ENCODE measurements at regions not wholly inside any gene's neighbourhood (a gene's known extent, or its start where the extent isn't known, plus 50 kb on each side); places are given as distances from the start of the nearest gene placed in this dataset.
"Not testable (repeated sequence)": the region's sequence is repeated elsewhere in the genome, so short reads cannot be mapped to it uniquely, and the experiment has no call there.

- no peak for DNase-seq (ENCODE audit: low read depth)
Observed at GRCh38 chr9:32180597-32180996, 203.8 kb upstream of the ACO1 start.

GRCh38 chr9:32200241-32200640 is 184.2 kb upstream of the ACO1 start:
- DNase-seq (ENCODE audit: low read depth), result no peak

GRCh38 chr9:32200896-32201295 is 183.5 kb upstream of the ACO1 start:
- DNase-seq (ENCODE audit: low read depth), result no peak

GRCh38 chr9:32209164-32209563 is 175.3 kb upstream of the ACO1 start:
- DNase-seq (ENCODE audit: low read depth), result not testable (repeated sequence)

- DNase-seq (ENCODE audit: low read depth), result no peak
Observed at GRCh38 chr9:32218100-32218767, 166.2 kb upstream of the ACO1 start.

- no peak for DNase-seq (ENCODE audit: low read depth)
Observed at GRCh38 chr9:32220750-32221149, 163.7 kb upstream of the ACO1 start.

- no peak for DNase-seq (ENCODE audit: low read depth)
Observed at GRCh38 chr9:32234451-32234850, 150.0 kb upstream of the ACO1 start.

- DNase-seq (ENCODE audit: low read depth), result no peak
Observed at GRCh38 chr9:32247168-32247567, 137.3 kb upstream of the ACO1 start.

GRCh38 chr9:32248189-32248712 is 136.2 kb upstream of the ACO1 start:
- no peak for DNase-seq (ENCODE audit: low read depth)

- DNase-seq (ENCODE audit: low read depth), result peak; percentile 19
Observed at GRCh38 chr9:32251539-32251938, 132.9 kb upstream of the ACO1 start.

GRCh38 chr9:32253731-32254130 is 130.7 kb upstream of the ACO1 start:
- no peak for DNase-seq (ENCODE audit: low read depth)

- DNase-seq (ENCODE audit: low read depth), result no peak
Observed at GRCh38 chr9:32255026-32255425, 129.4 kb upstream of the ACO1 start.

GRCh38 chr9:32258482-32258881 is 126.0 kb upstream of the ACO1 start:
- no peak for DNase-seq (ENCODE audit: low read depth)

- no peak for DNase-seq (ENCODE audit: low read depth)
Observed at GRCh38 chr9:32260151-32260862, 124.1 kb upstream of the ACO1 start.

- DNase-seq (ENCODE audit: low read depth), result no peak
Observed at GRCh38 chr9:32264170-32264864, 120.1 kb upstream of the ACO1 start.

GRCh38 chr9:32265037-32265436 is 119.4 kb upstream of the ACO1 start:
- DNase-seq (ENCODE audit: low read depth), result no peak

GRCh38 chr9:32278991-32279390 is 105.5 kb upstream of the ACO1 start:
- no peak for DNase-seq (ENCODE audit: low read depth)

- DNase-seq (ENCODE audit: low read depth), result no peak
Observed at GRCh38 chr9:32289756-32290155, 94.7 kb upstream of the ACO1 start.

GRCh38 chr9:32291370-32291769 is 93.1 kb upstream of the ACO1 start:
- DNase-seq (ENCODE audit: low read depth), result no peak

- DNase-seq (ENCODE audit: low read depth), result no peak
Observed at GRCh38 chr9:32292611-32293010, 91.8 kb upstream of the ACO1 start.

- no peak for DNase-seq (ENCODE audit: low read depth)
Observed at GRCh38 chr9:32293091-32293490, 91.4 kb upstream of the ACO1 start.

- no peak for DNase-seq (ENCODE audit: low read depth)
Observed at GRCh38 chr9:32294106-32294505, 90.3 kb upstream of the ACO1 start.

GRCh38 chr9:32300373-32300772 is 84.1 kb upstream of the ACO1 start:
- no peak for DNase-seq (ENCODE audit: low read depth)
